NCI-H345 treated with DMSO at 0.1 percent for 48 hours (cell line): ENCODE measurements at regions not wholly inside any gene's neighbourhood (a gene's known extent, or its start where the extent isn't known, plus 50 kb on each side); places are given as distances from the start of the nearest gene placed in this dataset.
A peak's percentile ranks its signal among the peaks of the same experiment; 100 is the strongest.

ENCODE experiments used
- DNase-seq: peaks from one replicate; lab custom pipeline; 2025; ENCODE audit not compliant: unreplicated experiment; lab: John Stamatoyannopoulos, UW

DNA sequence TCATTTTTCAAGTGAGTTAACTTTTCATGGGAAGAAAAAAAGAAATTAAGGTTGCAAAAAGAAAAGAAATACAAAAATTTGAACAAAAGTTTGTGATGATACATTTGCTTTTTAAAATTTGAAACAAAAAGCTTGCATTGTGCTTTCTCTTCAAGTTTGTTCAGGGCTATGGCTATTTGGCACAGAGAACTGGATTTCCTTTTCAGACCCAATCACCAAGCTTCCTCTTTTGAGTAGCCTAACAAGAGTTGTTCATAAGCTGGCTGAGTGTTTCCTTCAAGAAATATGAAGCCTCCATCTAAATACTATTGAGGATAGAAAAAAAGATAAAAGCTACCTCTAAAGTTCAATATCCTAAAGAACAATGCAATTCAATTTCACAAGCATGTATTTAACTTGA, 787.8 kb downstream of the LIG4 start:
- no peak for DNase-seq

- DNase-seq, result no peak
Observed at GRCh38 chr13:107422421-107422820, 792.9 kb downstream of the LIG4 start.

GRCh38 chr13:107421951-107422350, 793.4 kb downstream of the LIG4 start:
- no peak for DNase-seq

- no peak for DNase-seq
Observed at GRCh38 chr13:107421028-107421427, 794.3 kb downstream of the LIG4 start.

DNA sequence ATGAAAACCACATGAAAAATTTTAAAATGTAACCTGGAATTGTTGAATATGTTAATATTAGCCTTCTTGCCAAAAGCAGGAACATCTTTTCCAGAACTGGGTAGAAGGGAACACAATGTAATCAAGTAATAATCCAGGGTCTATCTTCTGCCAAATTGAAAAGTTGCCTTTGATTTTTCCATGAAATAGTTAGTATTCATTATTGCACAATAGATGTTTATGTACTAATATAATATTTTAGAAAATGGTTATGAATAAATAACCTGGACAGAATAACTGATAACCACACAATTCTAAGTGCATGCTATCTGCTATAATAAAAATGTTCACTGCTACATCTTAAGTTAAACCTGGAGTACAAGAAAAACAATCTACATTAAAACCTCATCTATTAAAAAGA, 802.3 kb downstream of the LIG4 start:
- no peak for DNase-seq

DNA sequence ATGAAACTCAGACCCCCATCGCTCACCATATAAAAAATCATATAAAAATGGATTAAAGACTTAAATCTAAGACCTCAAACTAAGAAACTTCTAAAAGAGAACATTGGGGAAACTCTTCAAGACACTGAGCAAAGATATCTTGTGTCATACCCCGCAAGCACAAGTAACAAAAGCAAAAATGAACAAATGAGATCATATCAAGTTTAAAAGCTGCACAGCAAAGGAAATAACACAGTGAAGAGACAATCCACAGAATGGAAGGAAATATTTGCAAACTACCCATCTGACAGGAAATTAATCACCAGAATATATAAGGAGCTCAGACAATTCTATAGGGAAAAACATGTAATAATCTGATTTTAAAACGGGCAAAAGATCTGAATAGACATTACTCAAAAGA, 808.3 kb downstream of the LIG4 start:
- DNase-seq, result no peak

- DNase-seq, result no peak
Observed at GRCh38 chr13:107395927-107396662, 819.2 kb downstream of the LIG4 start.

GRCh38 chr13:107392205-107392604, 823.1 kb downstream of the LIG4 start:
- no peak for DNase-seq

- no peak for DNase-seq
Observed at GRCh38 chr13:107387525-107387924, 819.6 kb upstream of the ARGLU1 start.

DNA sequence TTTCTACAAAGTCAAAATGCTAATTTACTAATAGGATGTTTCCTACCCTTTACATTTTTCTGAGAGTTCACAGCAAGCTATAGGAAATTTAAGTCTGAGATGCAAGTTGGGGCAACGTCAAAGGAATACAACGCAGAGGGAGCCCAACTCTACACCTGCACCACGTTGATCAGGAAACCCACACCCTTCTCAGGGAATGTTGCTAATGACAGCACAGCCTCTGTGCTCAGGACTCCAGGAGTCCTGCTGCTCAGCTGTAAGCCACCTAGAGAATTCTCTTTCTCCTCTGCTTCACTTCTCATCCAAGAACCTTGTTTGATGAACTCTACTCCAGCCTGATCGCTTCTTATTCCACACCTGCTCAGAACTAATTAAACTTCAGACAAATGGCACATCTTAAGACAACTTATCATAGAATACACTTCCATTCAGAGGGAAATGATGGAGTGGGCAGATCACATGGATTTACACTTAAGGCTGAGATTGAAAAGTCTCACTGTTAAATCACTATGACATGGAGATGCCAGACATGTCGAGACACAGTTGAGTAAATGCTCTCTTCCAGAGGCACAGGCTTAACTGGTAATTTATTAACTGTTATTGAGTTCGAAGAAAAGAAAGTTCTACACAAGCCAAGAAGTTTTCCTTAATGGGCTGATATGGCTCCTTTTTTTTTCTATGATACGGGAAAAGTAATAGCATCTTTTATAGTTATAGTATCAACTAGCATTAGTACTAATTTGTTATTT, 811.6 kb upstream of the ARGLU1 start:
- no peak for DNase-seq

- DNase-seq, result peak; percentile 20
Observed at GRCh38 chr13:107376341-107377125, 808.6 kb upstream of the ARGLU1 start.

DNA sequence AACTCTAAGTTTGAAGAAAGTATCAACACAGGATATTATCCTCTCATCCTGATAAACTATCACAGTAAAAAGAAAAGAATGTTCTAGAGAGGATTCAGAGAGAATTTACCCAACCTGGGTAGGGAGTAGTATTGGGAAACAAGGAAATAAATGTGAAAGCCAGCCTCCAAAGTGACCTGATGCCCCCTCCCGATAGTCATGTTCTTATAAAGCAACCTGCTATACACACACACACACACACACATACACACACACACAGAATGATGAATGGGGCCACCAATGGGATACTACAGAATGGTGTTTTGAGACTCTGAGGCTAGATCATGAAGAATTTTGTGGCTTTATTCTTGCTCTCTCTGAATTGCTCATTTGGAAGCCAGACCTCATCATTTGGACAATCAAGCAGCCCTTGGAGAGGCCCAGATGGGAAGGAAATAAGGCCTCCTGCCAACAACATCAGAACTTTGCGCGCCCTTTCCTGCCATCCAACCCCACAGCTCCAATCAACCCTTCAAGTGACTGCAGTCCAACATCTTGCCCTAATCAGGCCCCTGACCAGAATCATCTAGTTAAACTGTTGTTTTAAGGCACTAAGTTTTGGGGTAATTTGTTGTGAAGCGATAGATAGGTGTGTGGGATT, 807.9 kb upstream of the ARGLU1 start:
- no peak for DNase-seq

GRCh38 chr13:107374038-107374437, 806.1 kb upstream of the ARGLU1 start:
- DNase-seq, result no peak

- DNase-seq, result peak; percentile 4
Observed at GRCh38 chr13:107373551-107373950, 805.6 kb upstream of the ARGLU1 start.

GRCh38 chr13:107370015-107370785, 802.3 kb upstream of the ARGLU1 start:
- DNase-seq, result no peak

- no peak for DNase-seq
Observed at GRCh38 chr13:107367258-107367657, 799.3 kb upstream of the ARGLU1 start.

- DNase-seq, result no peak
Observed at GRCh38 chr13:107365466-107366215, 797.7 kb upstream of the ARGLU1 start.

- no peak for DNase-seq
Observed at GRCh38 chr13:107364658-107365057, 796.7 kb upstream of the ARGLU1 start.

GRCh38 chr13:107361666-107362065, 793.7 kb upstream of the ARGLU1 start:
- no peak for DNase-seq

- no peak for DNase-seq
Observed at GRCh38 chr13:107360010-107360409, 792.1 kb upstream of the ARGLU1 start.
